Stimulated activated CD8-positive, alpha-beta memory T cell treated with anti-CD3 and anti-CD28 coated beads, Interleukin-15, amount 100 ng/mL, for 24 hours (primary cell): ENCODE measurements at regions not wholly inside any gene's neighbourhood (a gene's known extent, or its start where the extent isn't known, plus 50 kb on each side); places are given as distances from the start of the nearest gene placed in this dataset.

Experiments used
- DNase-seq: peaks from one replicate; pipeline ENCODE4 v3.0.0-alpha.2; 2020; ENCODE audit warnings: low read depth

- no peak for DNase-seq
Observed at GRCh38 chr6:8738951-8739350, 303.6 kb upstream of the SLC35B3 start.

- DNase-seq = no peak
Observed at GRCh38 chr6:8736156-8736895, 301.0 kb upstream of the SLC35B3 start.

DNA sequence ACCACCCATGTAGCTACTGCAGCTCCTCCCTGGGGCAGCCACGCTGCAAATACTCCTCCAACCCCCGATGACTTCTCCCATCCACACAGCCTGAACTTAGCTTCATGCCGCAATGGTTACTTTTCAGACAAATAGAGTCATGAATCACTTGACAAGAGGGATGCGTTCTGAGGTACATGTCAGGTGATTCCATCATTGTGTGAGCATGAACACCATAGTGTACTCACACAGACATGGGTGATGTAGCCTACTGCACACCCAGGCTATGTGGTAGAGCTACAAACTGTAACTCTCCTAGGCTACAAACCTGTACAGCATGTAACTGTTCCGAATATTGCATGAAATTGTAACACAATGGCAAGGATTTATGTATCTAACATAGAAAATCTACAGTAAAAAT lies 298.5 kb upstream of the SLC35B3 start:
- no peak for DNase-seq

DNA sequence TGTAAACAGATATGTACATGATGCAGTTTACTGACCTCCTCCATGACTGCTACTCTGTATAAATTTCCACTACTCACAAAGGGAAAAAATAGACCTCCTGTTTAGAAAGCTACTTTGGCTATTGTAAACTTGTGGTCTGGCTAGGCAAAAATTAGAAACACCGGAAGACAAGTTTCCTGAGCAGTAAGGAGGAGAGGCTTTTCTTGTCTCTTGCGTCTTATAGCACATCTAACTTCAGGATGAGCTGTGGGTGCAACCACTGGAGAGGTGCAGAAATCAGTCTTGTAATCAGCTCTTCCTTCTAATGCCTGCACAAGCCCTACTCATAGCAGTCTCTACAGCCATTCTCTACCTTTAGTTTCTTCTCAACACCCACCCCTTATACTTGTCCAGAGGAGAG lies 296.5 kb upstream of the SLC35B3 start:
- DNase-seq = no peak

DNA sequence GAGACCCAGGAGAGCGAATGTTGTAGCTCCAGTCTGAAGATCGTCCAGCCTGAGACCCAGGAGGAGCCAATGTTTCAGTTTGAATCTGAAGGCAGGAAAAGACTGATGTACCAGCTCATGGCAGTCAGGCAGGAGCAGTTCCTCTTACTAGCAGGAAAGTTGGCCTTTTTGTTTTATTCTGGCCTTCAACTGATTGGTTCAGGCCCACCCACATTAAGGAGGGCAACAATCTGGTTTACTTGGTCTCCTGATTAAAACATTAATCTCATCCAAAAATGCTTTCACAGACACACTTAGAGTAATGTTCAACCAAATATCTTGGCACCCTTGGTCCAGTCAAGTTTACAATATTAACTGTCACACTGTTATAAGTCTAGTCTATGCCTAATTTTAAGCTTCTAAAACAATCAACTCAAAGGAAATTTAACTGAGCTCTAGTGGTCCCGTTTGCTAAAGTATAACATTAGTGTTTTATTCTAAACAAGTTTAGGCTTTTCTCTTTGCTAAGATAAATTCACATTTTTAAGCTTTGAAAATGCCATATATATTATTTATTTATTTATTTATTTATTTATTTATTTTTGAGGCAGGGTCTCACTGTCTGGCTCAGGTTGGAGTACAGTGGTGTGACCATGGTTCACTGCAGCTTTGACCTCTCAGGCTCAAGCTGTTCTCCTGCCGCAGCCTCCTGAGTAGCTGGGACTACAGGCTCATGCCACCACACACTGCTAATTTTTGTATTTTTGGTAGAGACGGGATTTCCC lies 275.5 kb upstream of the SLC35B3 start:
- DNase-seq = no peak

DNA sequence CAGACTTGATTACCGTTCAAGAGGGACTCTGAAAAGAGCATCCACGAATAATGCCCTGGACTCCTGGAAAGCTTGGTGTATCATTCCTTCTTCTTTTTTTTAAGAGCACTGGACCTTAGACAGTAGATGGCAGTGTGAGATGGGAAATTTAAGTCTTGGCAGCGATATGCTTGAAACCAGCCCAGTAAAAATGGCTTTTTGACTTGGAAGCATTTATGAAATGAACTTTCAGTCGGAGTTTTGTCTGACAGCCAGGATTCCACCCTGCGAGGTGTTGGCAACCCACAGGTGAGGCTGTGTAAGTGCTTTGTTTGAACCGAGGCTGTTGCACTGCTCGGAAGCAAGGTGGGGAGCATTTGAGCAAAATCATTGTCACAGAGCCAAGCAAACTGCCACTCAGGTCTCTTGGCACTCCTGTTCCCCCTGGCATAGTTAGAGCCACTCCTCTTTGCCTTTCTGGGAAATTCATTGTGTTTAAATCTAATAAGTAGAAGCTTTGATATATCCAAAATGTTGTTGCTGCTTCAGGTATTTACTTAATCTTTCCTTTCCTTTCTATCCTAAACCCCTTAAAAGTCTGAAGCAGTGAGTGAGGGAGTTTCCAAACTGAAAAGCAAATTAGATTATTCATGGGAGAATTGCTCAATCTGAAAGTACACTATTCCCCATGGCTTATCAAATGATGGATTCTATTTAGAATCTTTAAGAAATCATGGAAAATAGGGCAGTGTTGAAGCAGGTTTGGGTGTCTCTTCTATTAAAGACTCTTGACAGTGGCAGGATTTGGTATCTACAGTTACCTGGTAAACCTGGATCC lies 272.8 kb upstream of the SLC35B3 start:
- DNase-seq = no peak

DNA sequence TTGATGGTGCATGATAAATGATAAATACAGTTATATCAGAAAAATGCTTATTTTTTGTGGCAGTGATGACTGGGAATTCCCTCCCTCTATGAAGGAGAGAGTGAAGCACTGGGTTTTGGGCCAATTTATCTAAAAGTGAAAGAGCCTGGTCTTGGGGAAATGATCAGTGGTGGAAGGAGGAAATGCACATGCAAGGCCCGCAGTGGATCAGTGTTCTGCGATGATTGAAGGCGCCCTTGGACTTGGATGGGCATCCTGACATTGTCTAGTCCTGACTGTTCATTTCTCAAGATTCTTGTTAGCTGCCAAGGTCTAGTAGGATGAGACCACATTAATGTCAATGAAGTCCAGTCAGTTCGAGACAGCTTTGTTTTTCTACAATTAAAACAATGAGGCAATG lies 272.0 kb upstream of the SLC35B3 start:
- DNase-seq = no peak

GRCh38 chr6:8705435-8706020 lies 270.2 kb upstream of the SLC35B3 start:
- DNase-seq = no peak

- DNase-seq = no peak
Observed at GRCh38 chr6:8703059-8703458, 267.7 kb upstream of the SLC35B3 start.

- no peak for DNase-seq
Observed at GRCh38 chr6:8688821-8689220, 253.5 kb upstream of the SLC35B3 start.

DNA sequence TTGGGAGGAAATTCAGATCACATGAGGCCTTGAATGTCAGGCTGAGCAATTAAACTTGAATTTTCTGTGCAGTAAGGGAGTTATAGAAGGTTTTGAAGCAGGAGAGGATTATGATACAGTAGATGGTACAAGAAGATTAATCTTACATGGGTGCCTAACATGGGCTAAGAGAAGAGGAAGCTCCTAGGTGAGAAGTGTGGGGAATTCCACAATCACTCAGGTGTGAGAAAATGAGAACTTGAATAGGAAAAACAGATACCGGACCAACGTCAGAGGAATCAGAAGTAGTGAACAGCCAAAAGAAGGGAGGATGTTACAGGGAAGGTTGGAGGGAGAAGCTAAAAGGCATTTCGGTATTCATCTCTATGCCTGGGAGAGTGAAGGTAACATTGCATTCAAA lies 250.7 kb upstream of the SLC35B3 start:
- DNase-seq = no peak

GRCh38 chr6:8683204-8683603 lies 247.9 kb upstream of the SLC35B3 start:
- no peak for DNase-seq

DNA sequence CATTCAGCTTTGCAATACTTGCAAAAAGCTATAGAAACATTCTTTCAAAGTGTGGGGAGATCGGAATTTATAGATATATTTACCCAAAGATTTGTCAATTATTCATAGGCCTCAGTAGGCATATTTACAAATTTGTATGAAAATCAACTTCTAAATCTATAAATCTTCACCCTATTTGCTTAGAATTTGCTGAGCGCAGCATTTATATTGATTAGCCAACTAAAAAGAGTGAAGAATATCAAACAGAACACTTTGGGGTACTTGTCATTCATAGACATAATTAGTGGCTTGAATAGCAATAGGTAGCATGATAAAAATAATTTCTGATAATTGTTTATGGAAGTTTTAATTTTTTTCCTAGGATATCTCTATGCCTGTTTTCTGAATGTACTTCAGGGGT lies 244.5 kb upstream of the SLC35B3 start:
- no peak for DNase-seq

GRCh38 chr6:8678466-8678865 lies 243.1 kb upstream of the SLC35B3 start:
- DNase-seq = no peak

DNA sequence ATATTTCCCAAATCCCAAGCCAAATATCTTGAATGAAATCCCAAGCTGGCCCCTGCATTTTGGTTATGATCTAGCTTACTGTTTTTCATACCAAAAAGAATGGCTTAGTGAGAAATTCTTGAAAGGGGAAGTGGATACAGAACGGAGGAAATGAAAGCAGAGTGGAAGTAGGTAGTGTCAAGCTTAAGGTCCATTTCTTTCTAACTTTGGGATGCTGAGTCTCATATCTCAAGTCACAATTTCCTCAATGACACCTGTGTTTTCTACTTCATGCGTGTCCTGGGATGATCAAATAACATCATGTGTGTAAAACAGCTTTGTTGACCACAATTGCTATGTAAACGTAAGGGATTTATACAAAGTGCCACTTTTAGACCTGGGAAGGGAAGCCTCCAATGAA lies 238.8 kb upstream of the SLC35B3 start:
- no peak for DNase-seq

DNA sequence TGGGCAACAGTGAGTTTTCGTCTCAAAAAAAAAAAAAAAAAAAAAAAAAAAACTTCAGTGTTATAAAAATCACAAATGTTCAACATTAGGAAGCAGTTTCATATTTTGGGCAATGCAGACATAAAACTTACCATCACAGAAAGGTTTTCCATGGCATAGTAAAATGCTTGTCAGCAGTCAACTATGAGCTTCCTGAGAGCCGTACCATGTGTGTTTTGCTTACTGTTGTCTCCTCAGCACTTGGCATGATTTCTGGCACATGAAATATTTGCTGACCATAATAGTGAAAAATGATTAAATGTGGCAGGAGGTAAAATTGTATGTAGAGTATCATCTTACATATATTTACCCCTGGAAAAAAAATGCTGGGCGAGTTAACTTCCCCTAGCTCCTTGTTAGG lies 237.5 kb upstream of the SLC35B3 start:
- DNase-seq = no peak

DNA sequence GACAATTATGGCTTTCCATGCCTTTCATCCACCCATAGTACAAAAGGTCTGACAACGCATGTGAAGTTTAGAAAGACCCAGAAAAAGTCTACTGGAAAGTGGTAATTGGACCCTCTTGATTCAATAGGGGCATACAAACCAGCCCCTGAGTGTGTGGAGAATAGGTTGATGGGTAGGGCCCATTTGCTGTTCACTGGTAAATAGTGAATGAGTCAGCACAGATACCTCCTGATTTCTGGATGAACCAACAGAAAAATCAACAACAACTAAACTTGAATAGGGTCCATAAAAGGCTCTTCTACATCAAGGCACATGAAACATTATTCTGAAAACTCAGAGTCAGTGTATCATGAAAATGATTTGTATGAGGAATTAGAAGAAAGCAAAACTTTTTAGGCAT lies 235.4 kb upstream of the SLC35B3 start:
- DNase-seq = no peak

DNA sequence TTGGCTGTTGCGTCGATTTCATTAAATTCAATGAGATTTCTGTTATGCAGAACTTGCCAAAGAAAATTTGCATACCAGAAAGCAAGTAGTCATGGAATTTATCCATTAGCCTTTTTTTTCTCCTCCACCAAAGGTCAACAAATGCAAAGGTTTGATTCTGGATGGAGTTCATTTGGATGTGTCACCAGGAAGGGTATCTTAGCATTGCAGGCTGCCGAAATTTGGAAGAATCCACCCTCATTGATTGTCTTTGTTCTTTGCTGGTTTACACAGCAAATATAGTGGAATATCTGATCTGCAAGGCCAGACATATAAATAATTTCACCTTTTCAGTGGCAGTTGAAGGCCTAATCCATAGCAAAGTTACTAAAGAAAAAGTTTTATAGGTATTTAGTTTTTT lies 229.4 kb upstream of the SLC35B3 start:
- no peak for DNase-seq

DNA sequence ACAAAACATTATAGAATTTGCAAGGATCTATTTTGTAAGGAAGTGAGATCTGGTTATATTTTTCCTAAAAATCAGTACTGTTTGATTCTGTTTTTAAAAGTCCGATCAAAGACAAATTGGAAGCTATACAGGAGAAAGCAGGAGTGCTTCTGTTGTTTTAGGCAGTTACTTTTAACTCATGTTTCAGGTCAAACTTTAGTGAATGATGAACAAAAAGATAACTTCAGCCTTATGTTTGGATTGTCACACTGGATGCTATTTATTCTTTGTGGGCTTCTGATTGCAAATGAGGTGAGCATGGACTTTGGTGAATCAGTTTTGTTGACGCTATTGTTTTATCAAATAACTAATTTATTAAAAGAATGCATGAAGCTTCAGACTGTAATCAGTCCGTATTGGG lies 228.7 kb upstream of the SLC35B3 start:
- no peak for DNase-seq

DNA sequence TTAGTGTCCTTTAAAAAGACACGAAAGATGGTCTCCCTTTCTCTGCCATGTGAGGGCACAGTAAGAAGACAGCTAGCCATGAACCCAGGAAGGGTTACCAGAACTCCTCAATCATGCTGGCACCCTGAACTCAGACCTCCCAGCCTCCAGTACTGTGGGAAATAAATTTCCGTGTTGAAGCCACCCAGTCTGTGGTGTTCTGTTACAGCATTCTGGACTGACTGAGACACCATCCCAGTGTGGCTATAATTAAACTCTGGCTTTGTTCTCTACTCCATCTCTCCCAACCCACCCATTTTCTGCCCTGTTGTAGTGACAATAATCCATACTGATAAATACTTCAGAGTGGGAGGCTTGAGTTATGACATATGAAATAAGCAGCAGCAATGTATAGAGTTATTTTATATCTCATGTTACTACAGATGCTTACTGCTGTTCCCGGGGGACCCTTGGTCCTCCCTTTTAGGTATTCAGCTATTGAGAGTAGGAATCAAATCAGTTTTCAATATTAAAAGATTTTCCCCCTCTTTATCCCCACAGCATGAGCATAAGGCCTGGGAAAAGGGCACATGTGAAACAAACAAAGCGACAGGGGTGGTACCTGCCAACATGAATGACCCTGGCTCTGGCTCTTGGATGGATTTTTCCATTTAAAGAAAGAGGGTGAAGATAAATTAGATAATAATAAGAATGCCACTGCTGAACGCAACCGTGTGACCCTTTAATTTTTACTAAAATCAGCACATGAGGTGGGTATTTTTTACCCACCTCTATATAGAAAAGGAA lies 224.3 kb upstream of the SLC35B3 start:
- no peak for DNase-seq

- no peak for DNase-seq
Observed at GRCh38 chr6:8658416-8658815, 223.1 kb upstream of the SLC35B3 start.

- no peak for DNase-seq
Observed at GRCh38 chr6:8657522-8657921, 222.2 kb upstream of the SLC35B3 start.
